COLO829 (cell line): ENCODE measurements at regions not wholly inside any gene's neighbourhood (a gene's known extent, or its start where the extent isn't known, plus 50 kb on each side); places are given as distances from the start of the nearest gene placed in this dataset.

Experiments used
- DNase-seq: peaks from one replicate; pipeline ENCODE4 v3.0.0; 2012; ENCODE audit warnings: low spot score

DNA sequence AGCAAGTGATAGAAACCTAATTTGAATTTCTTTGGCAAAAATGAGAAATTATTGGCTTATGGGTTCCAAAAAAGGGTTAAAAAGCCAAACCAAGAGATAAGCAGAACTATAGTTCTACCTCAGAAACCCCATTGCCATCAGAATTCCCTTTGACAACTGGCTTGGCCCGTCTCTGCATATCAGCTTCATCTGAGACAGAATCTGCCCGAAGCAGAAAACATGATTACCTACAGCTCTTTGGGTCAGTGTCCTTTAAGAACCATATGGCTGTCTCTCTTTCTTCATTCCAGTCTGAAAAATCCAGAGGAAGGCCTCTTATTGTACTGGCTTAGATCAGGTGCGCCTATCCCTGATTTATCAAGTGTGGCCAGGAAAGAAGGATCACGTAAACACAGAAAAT, 49.8 kb upstream of the AGPS start:
- DNase-seq: no peak
